RWPE1 (cell line): ENCODE measurements at regions not wholly inside any gene's neighbourhood (a gene's known extent, or its start where the extent isn't known, plus 50 kb on each side); places are given as distances from the start of the nearest gene placed in this dataset.

Experiments used
- CTCF ChIA-PET: fragments of 350-600 bp; sonication (Branson Sonifier 250); formaldehyde crosslinking; extraction: SDS; loops from one replicate; lab custom pipeline; 2021; lab: Yijun Ruan, JAX
- POLR2A ChIA-PET: fragments of 400-600 bp; formaldehyde crosslinking; extraction: SDS; loops from one replicate; lab custom pipeline; 2020; ENCODE audit warnings: antibody characterized with exemption; ENCODE audit not compliant: low non-redundant PET; lab: Yijun Ruan, JAX
- DNase-seq: peaks from one replicate; pipeline ENCODE4 v3.0.0; 2012; ENCODE audit warnings: low spot score
- H3K27ac ChIP-seq: fragments of 450-650 bp; 2 replicates; pipeline ENCODE4 v1.5.1; 2017
- CTCF ChIP-seq: fragments of 450-650 bp; conservative IDR thresholded peaks from 2 replicates; pipeline ENCODE4 v1.5.1; 2017; ENCODE audit warnings: low read depth, mild to moderate bottlenecking

GRCh38 chr20:7497985-7498384, 442.3 kb downstream of the HAO1 start:
- TF ChIP-seq CTCF: no peak
- no peak overlapping the region for H3K27ac ChIP-seq
- DNase-seq: peak; percentile 79
- CTCF ChIA-PET: no interaction called here
- POLR2A ChIA-PET: no interaction called here

GRCh38 chr20:7499201-7499600, 441.1 kb downstream of the HAO1 start:
- H3K27ac ChIP-seq: no peak overlapping the region
- peak; percentile 28 for DNase-seq
- ChIA-PET CTCF (interaction anchor here (0.5 to 0.7 kb wide), 2 partner anchors 168 to 192 kb away, joined by 3 read pairs; no protein-coding TSS in a partner anchor), POLR2A (no interaction called here)
- no peak for TF ChIP-seq CTCF

GRCh38 chr20:7500231-7500663, 440.0 kb downstream of the HAO1 start:
- no peak overlapping the region for H3K27ac ChIP-seq
- ChIA-PET POLR2A (no interaction called here), CTCF (interaction anchor here (0.7 kb wide), 1 partner anchor 32 kb away, joined by 5 read pairs; no protein-coding TSS in a partner anchor)
- no peak for DNase-seq
- no peak for TF ChIP-seq CTCF

GRCh38 chr20:7503501-7503900, 436.8 kb downstream of the HAO1 start:
- ChIA-PET CTCF (no interaction called here), POLR2A (no interaction called here)
- TF ChIP-seq CTCF: no peak
- DNase-seq: no peak
- H3K27ac ChIP-seq: no peak overlapping the region

- no peak for TF ChIP-seq CTCF
- no peak for DNase-seq
- H3K27ac ChIP-seq: no peak overlapping the region
- POLR2A ChIA-PET: no interaction called here
- CTCF ChIA-PET: interaction anchor here (0.6 to 0.7 kb wide), 2 partner anchors 89 to 566 kb away, joined by 3 to 4 read pairs; no protein-coding TSS in a partner anchor
Measured at GRCh38 chr20:7505152-7505834, 435.0 kb downstream of the HAO1 start.

GRCh38 chr20:7505835-7506221, 434.4 kb downstream of the HAO1 start:
- TF ChIP-seq CTCF: no peak
- CTCF ChIA-PET: interaction anchor here (0.6 kb wide), 1 partner anchor 89 kb away, joined by 3 read pairs; no protein-coding TSS in a partner anchor
- DNase-seq: no peak
- POLR2A ChIA-PET: no interaction called here
- no peak overlapping the region for H3K27ac ChIP-seq
